SK-N-SH treated with all-trans-retinoic acid at 6 μM for 48 hours (cell line): ENCODE measurements at regions not wholly inside any gene's neighbourhood (a gene's known extent, or its start where the extent isn't known, plus 50 kb on each side); places are given as distances from the start of the nearest gene placed in this dataset.

Source experiments
- ARNTL ChIP-seq: fragments of 450-650 bp; formaldehyde crosslinking; IDR thresholded peaks from 2 replicates; pipeline ENCODE4 v1.5.0; 2020; ENCODE audit warnings: low read depth, mild to moderate bottlenecking, moderate library complexity, borderline replicate concordance
- ESRRG ChIP-seq: fragments of 250-450 bp; sonication (Bioruptor Pico); IDR thresholded peaks from 2 replicates; pipeline ENCODE4 v1.6.1; 2021; ENCODE audit warnings: mild to moderate bottlenecking
- ISL1 ChIP-seq: fragments of 250-450 bp; sonication (Bioruptor Pico); IDR thresholded peaks from 2 replicates; pipeline ENCODE4 v2.1.2; 2022; ENCODE audit warnings: mild to moderate bottlenecking, moderate library complexity
- SNAI2 ChIP-seq: fragments of 250-450 bp; sonication (Bioruptor Pico); IDR thresholded peaks from 2 replicates; pipeline ENCODE4 v1.5.0; 2020; ENCODE audit warnings: mild to moderate bottlenecking, moderate library complexity
- ZC3H10 ChIP-seq: fragments of 250-450 bp; sonication (Bioruptor Pico); IDR thresholded peaks from 2 replicates; pipeline ENCODE4 v1.5.1; 2021; ENCODE audit warnings: mild to moderate bottlenecking, moderate library complexity
- ZFP3 ChIP-seq: fragments of 250-450 bp; sonication (Bioruptor Pico); IDR thresholded peaks from 2 replicates; pipeline ENCODE4 v1.5.0; 2020; ENCODE audit warnings: mild to moderate bottlenecking, moderate library complexity
- ZFP30 ChIP-seq: fragments of 450-650 bp; formaldehyde crosslinking; IDR thresholded peaks from 2 replicates; pipeline ENCODE4 v1.5.0; 2022; ENCODE audit warnings: mild to moderate bottlenecking, moderate library complexity
- ZNF70 ChIP-seq: fragments of 450-650 bp; formaldehyde crosslinking; IDR thresholded peaks from 2 replicates; pipeline ENCODE4 v1.5.0; 2020; ENCODE audit warnings: mild to moderate bottlenecking, moderate library complexity
- ZNF8 ChIP-seq: fragments of 450-650 bp; formaldehyde crosslinking; IDR thresholded peaks from 2 replicates; pipeline ENCODE4 v1.5.0; 2020; ENCODE audit warnings: mild to moderate bottlenecking, moderate library complexity
- TF ChIP-seq, protein P1 (sequence below): fragments of 250-450 bp; sonication (Bioruptor Pico); IDR thresholded peaks from 2 replicates; pipeline ENCODE4 v1.8.0; 2020; ENCODE audit warnings: mild to moderate bottlenecking, moderate library complexity, borderline replicate concordance
- TF ChIP-seq, protein P2 (sequence below): fragments of 250-450 bp; sonication (Bioruptor Pico); IDR thresholded peaks from 2 replicates; pipeline ENCODE4 v1.5.1; 2020; ENCODE audit warnings: low read depth, mild to moderate bottlenecking, moderate library complexity
- TF ChIP-seq, protein P3 (sequence below): fragments of 250-450 bp; sonication (Bioruptor Pico); IDR thresholded peaks from 2 replicates; pipeline ENCODE4 v1.8.0; 2021; ENCODE audit warnings: low read depth, mild to moderate bottlenecking, moderate library complexity, borderline replicate concordance
- TF ChIP-seq, protein P4 (sequence below): fragments of 250-450 bp; sonication (Bioruptor Pico); IDR thresholded peaks from 2 replicates; pipeline ENCODE4 v1.5.0; 2020; ENCODE audit warnings: mild to moderate bottlenecking, moderate library complexity

DNA sequence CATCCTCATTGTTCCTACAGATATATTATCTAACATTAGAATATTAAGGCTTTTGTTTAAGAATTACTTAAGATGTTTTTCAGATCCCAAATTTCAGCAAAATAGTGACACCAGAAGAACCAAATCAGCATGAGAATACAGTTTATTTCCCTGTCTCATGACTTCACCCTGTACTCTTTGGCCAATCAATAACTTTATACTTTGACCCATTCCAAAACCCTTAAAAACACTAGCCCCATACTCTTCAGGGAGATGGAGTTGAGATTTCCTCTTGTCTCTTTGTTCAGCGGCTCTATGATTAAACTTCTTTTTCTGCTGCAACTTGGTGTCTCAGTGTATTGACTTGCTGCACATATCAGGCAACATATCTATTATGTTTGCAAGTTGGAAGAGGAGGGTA lies 207.7 kb downstream of the ZBBX start:
- TF ChIP-seq, protein P1, sequence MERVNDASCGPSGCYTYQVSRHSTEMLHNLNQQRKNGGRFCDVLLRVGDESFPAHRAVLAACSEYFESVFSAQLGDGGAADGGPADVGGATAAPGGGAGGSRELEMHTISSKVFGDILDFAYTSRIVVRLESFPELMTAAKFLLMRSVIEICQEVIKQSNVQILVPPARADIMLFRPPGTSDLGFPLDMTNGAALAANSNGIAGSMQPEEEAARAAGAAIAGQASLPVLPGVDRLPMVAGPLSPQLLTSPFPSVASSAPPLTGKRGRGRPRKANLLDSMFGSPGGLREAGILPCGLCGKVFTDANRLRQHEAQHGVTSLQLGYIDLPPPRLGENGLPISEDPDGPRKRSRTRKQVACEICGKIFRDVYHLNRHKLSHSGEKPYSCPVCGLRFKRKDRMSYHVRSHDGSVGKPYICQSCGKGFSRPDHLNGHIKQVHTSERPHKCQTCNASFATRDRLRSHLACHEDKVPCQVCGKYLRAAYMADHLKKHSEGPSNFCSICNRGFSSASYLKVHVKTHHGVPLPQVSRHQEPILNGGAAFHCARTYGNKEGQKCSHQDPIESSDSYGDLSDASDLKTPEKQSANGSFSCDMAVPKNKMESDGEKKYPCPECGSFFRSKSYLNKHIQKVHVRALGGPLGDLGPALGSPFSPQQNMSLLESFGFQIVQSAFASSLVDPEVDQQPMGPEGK (CRISPR knock-in tag), result no peak
- TF ChIP-seq ZNF8 (CRISPR knock-in tag) (no peak), ZFP3 (CRISPR knock-in tag) (no peak), ARNTL (CRISPR knock-in tag) (no peak), ZC3H10 (CRISPR knock-in tag) (no peak), ISL1 (CRISPR knock-in tag) (no peak), ESRRG (CRISPR knock-in tag) (no peak), ZNF70 (CRISPR knock-in tag) (no peak), ZFP30 (CRISPR knock-in tag) (no peak), SNAI2 (CRISPR knock-in tag) (no peak)
- TF ChIP-seq, protein P2, sequence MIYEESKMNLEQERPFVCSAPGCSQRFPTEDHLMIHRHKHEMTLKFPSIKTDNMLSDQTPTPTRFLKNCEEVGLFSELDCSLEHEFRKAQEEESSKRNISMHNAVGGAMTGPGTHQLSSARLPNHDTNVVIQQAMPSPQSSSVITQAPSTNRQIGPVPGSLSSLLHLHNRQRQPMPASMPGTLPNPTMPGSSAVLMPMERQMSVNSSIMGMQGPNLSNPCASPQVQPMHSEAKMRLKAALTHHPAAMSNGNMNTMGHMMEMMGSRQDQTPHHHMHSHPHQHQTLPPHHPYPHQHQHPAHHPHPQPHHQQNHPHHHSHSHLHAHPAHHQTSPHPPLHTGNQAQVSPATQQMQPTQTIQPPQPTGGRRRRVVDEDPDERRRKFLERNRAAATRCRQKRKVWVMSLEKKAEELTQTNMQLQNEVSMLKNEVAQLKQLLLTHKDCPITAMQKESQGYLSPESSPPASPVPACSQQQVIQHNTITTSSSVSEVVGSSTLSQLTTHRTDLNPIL, result no peak
- TF ChIP-seq, protein P3, sequence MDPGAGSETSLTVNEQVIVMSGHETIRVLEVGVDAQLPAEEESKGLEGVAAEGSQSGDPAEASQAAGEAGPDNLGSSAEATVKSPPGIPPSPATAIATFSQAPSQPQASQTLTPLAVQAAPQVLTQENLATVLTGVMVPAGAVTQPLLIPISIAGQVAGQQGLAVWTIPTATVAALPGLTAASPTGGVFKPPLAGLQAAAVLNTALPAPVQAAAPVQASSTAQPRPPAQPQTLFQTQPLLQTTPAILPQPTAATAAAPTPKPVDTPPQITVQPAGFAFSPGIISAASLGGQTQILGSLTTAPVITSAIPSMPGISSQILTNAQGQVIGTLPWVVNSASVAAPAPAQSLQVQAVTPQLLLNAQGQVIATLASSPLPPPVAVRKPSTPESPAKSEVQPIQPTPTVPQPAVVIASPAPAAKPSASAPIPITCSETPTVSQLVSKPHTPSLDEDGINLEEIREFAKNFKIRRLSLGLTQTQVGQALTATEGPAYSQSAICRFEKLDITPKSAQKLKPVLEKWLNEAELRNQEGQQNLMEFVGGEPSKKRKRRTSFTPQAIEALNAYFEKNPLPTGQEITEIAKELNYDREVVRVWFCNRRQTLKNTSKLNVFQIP (CRISPR knock-in tag), result no peak
- TF ChIP-seq, protein P4, sequence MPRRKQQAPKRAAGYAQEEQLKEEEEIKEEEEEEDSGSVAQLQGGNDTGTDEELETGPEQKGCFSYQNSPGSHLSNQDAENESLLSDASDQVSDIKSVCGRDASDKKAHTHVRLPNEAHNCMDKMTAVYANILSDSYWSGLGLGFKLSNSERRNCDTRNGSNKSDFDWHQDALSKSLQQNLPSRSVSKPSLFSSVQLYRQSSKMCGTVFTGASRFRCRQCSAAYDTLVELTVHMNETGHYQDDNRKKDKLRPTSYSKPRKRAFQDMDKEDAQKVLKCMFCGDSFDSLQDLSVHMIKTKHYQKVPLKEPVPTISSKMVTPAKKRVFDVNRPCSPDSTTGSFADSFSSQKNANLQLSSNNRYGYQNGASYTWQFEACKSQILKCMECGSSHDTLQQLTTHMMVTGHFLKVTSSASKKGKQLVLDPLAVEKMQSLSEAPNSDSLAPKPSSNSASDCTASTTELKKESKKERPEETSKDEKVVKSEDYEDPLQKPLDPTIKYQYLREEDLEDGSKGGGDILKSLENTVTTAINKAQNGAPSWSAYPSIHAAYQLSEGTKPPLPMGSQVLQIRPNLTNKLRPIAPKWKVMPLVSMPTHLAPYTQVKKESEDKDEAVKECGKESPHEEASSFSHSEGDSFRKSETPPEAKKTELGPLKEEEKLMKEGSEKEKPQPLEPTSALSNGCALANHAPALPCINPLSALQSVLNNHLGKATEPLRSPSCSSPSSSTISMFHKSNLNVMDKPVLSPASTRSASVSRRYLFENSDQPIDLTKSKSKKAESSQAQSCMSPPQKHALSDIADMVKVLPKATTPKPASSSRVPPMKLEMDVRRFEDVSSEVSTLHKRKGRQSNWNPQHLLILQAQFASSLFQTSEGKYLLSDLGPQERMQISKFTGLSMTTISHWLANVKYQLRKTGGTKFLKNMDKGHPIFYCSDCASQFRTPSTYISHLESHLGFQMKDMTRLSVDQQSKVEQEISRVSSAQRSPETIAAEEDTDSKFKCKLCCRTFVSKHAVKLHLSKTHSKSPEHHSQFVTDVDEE, result no peak
